Dermis microvascular lymphatic vessel endothelial cell (primary cell): ENCODE measurements at regions not wholly inside any gene's neighbourhood (a gene's known extent, or its start where the extent isn't known, plus 50 kb on each side); places are given as distances from the start of the nearest gene placed in this dataset.
"Not testable (repeated sequence)": the region's sequence is repeated elsewhere in the genome, so short reads cannot be mapped to it uniquely, and the experiment has no call there.

Experiments
- DNase-seq, 2 donors: peaks; one replicate each; pipeline versions ENCODE4 v3.0.0 to v3.0.0-alpha.2; 2010; ENCODE audit warnings: low read depth in 2 of 2

DNA sequence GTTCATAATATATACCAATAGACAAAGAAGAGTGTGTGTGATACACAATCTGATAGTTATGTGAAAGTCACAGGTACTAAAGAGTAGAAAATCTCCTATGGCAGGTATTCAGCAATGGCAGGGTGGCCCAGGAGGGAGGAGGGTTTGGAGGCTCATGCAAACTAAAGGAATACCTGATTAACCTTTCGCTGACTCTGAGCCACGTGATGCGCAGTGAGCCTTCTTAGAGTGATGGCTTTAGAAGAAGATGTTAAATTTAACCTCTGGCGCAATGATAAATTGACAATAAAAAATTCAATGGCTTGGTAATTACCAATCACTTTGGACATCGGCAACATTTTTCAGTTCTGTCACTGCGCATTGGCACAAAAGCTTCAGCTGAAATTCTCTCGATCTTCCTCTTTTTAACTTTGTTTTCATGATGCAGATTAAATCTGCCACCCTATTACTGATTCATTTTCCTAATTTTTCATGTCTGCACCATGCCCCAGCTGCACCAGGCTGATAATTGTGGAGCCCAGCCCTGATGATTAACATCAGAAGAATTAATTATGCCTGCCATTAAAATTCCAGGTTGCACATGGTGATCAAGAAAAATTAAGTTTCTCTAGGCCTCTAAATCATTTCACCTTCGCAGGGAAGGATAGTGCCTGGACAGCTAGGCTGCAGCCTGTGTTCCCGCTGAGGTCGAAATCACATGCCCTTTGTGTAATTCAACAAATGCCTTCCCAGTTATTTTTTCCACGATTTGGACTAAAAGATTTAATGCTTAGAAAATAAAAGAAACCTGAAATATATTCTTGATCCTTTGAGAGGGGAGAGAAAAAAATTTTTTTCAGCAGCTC, 250.6 kb upstream of the HNRNPA3 start:
- no peak for DNase-seq

DNA sequence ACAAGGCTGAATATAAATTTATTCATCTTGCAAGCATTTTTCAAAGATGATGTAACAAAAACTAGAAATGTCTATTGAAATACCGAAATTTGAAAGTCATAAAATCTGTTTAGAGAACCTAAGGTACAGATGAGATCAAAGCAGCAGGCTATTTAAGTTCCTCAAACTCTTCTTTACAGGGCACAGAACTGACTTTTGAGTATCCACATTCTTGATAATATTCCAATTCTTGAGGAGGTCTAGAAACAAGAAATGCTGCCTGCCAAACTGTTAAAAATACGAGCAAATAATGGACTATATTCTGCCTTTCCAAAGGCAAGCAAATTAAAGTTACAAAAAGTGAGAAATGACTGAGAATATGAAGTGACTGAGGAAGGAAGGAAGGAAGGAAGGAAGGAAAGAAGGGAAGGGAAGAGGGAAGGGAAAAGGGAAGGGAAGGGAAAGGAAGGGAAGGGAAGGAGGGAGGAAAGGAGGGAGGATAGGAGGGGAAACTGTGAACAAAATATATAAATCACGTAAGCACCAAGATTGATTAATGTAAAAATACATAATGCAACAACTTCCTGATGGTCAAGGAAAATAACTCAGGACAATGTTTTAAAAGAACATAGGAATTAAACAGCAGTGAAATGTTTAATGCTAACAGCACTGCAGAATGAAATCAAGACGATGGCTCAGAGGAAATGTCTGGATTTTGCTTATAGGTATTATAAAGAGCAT, 248.9 kb upstream of the HNRNPA3 start:
- DNase-seq = no peak

DNA sequence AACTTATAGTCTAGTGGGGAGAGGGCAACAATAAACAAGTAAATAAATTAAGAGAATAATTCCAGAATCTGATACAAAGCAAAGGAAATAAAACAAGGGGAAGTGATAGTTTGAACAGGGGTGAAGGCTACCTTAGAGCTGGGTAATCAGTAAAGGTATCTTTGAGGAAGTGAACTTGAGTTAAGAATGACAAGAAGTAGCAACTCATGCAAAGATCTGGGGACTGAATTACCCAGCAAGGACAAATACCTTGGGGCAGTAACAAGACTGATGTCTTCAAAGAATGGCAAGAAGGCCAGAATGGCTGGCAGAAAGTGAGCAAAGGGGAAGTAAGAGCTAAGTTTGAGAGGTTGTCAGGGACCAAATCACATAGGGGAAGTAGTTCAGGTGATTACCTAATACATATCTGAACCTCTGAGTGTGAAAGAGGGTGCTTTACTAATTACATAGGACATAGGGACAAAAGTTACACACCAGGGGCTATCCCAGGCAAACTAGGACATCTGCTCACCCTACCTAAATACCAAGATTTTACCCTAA, 244.6 kb upstream of the HNRNPA3 start:
- DNase-seq = no peak

- no peak for DNase-seq
These were observed 242.8 kb upstream of the HNRNPA3 start for GRCh38 chr2:176969642-176970359.

GRCh38 chr2:176976736-176977685, 235.6 kb upstream of the HNRNPA3 start:
- DNase-seq = no peak

DNA sequence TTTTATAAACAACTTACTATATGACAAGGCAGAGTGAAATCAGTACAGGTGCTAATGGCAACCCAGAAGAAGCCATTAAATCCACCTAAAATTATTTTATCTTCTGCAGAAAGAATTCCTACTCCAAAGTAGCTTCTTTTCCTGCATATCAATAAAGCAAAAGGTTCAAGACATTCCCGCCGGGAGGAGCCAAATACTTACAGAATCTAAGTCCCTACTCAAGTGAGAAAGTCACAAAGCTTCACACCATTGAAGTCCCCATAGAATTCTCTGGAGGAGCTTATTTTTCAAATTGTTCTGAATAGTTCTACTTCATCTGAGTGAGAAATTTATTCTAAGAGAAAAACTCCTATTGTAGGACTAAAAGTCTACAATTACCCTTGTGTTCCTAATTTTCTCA, 233.7 kb upstream of the HNRNPA3 start:
- no peak for DNase-seq

- DNase-seq = no peak
These were observed 232.4 kb upstream of the HNRNPA3 start for GRCh38 chr2:176979981-176980710.

GRCh38 chr2:176984987-176985386, 227.6 kb upstream of the HNRNPA3 start:
- DNase-seq = no peak

- DNase-seq = no peak
These were observed 226.7 kb upstream of the HNRNPA3 start for GRCh38 chr2:176985871-176986270.

DNA sequence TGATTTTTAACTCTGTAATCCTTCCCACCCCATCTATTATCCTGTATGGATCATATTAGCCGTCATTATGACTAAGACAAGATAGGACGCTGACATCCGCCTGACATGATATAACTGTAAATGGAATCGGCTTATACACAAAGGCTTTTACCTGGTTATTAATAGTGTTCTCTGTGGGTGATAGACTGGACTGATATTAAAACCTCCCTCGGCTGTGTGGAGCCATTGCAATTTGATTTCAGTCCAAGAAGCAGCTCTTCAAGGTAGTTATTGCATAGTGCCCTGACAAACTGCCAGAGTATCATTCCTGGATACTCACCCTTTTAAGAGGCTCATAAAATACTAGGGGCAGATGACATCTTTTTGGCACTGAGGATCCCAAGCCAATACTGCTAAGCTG, 226.1 kb upstream of the HNRNPA3 start:
- DNase-seq = no peak

DNA sequence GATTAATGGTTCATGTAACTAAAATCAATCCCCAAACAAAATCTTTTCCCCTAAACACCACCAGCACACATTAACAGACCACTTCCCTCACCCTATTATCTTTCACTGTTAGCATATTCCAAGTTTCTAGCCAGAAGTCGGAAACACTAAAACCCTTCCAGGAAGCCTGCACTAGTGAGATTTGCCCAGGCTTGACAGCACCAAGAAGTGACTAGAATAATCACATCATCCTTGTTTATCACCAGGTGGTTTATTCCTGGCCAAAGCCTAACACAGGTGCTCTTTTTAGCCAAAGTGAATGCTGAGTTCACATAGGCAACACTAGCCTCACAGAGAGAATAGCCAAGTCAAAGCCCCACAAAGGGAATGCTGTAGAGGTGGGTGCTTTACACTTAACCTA, 221.2 kb upstream of the HNRNPA3 start:
- peak in 1 of 2 donors; percentile 3 for DNase-seq

GRCh38 chr2:176997074-176997791, 215.4 kb upstream of the HNRNPA3 start:
- DNase-seq = peak; percentile 67 to 79

GRCh38 chr2:176997792-176998169, 214.8 kb upstream of the HNRNPA3 start:
- DNase-seq = no peak

DNA sequence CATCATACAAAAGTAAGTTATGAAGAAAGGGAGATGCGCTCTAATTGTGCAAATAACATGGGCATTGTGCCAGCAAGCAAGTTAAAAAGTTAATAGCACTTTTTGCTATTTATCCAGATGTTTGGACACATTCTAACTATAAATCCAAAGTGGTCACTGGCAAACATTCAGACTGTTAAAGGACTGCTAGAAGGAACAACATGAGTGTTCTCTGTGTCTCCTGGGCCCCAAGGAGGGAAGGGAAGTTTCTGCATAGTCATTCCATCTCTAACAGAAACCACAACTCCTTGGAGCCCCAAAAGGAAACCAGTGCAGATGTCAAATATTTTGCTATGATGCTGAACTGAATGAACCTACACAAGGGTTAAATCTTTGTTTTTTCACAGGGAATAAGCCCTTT, 213.3 kb upstream of the HNRNPA3 start:
- no peak for DNase-seq

DNA sequence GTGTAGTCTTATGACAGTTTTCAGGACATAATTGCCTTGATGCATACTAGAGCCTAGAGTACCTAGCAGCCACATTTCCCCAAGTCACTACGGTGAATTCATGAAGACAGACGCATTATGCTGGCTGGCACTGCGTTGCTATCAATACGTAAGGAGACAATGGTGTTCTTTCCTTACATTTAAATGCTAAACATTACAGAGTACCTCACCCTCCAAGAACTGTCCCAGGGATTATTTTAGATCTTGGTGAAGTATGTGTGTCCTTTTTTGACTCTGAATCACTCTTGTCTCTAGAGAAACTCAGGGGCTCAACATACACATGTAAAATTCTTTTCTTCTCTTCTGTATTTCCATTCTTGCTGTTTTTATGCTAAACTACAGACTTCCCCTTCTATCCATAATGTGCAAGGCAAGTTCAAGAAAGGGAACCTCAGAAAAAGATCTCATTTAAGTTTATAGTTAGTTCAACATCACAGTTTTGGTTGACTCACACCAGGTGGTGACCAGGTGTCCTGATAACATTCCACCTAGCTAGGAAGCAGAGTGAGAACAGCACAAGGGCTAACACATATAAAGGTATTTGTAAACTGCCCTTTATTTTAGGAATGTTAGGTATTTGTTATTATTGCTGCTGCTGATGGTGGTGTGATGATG, 212.4 kb upstream of the HNRNPA3 start:
- DNase-seq = no peak

DNA sequence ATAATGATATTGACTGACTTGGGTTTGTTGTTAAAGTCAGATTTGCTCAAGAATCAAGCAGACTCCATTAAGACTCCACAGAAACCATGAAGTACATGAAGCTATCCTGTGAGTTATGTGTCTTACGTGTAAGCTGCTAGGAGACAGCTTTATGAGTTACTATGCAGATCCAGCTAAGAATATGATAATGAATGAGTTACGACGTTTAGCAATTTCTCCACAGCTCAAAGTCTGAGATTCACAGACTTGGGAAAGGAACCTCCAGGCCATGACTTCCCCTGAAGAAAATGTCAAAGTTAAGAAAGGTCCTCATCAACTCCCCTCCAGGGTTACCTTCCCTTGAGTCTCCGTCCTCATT, 211.9 kb upstream of the HNRNPA3 start:
- DNase-seq = no peak

DNA sequence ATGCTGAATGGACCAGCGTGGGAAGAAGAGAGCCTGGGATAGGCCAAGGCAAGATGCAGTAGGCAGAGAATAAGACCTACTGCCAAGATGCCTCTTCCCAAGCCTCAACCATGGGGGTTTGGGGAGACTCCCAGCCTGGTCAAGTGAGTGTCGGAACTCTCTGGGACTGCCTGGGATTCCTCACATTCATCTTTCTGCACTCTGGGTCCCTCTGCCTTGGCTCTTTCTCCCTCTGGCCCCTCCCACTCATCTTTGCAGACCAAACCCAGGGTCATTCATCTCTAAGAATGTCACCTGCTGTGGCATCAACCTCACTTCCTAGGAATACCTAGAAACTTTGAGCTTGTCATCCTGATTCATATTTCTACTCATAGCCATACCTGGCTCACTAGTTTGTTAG, 211.3 kb upstream of the HNRNPA3 start:
- DNase-seq = no peak

DNA sequence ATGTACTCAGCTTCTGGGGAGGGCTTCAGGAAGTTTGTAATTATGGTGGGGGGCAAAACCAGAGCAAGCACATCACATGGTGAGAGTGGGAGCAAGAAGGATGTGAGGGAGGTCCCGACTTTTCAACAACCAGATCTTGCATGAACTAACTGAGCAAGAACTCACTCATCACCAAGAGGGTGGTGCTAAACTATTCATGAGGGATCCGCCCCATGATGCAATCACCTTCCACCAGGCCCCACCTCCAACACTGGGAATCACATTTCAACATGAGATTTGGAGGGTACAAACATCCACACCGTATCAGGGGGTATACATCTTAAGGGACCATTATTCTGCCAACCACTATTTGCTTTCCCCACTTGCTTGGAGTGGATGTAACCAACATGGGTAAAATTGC, 209.6 kb upstream of the HNRNPA3 start:
- no peak for DNase-seq

- DNase-seq = not testable (repeated sequence)
These were observed 204.9 kb upstream of the HNRNPA3 start for GRCh38 chr2:177007726-177008125.
